HUDEP-2 (cell line): ENCODE measurements at regions not wholly inside any gene's neighbourhood (a gene's known extent, or its start where the extent isn't known, plus 50 kb on each side); places are given as distances from the start of the nearest gene placed in this dataset.
"Not testable (repeated sequence)": the region's sequence is repeated elsewhere in the genome, so short reads cannot be mapped to it uniquely, and the experiment has no call there.

Experiments used
- DNase-seq, 76 experiments: peaks; one replicate each; lab custom pipeline; 2025; ENCODE audit not compliant: unreplicated experiment in 76 of 76; lab: John Stamatoyannopoulos, UW

- not testable (repeated sequence) for DNase-seq
These were observed 407.3 kb upstream of the ADAMTSL1 start for GRCh38 chr9:18066608-18067007.

- no peak for DNase-seq
These were observed 406.3 kb upstream of the ADAMTSL1 start for GRCh38 chr9:18067548-18068120.

GRCh38 chr9:18068900-18069299, 405.1 kb upstream of the ADAMTSL1 start:
- DNase-seq: no peak

GRCh38 chr9:18071651-18072060, 402.3 kb upstream of the ADAMTSL1 start:
- DNase-seq: no peak

- DNase-seq: no peak
These were observed 401.0 kb upstream of the ADAMTSL1 start for GRCh38 chr9:18073002-18073401.

GRCh38 chr9:18074041-18074440, 399.9 kb upstream of the ADAMTSL1 start:
- no peak for DNase-seq

- no peak for DNase-seq
These were observed 398.6 kb upstream of the ADAMTSL1 start for GRCh38 chr9:18075253-18075952.

- no peak for DNase-seq
These were observed 395.8 kb upstream of the ADAMTSL1 start for GRCh38 chr9:18077941-18078678.

- no peak for DNase-seq
These were observed 381.8 kb upstream of the ADAMTSL1 start for GRCh38 chr9:18092138-18092537.

- no peak for DNase-seq
These were observed 367.9 kb upstream of the ADAMTSL1 start for GRCh38 chr9:18106006-18106560.

- DNase-seq: no peak
These were observed 364.3 kb upstream of the ADAMTSL1 start for GRCh38 chr9:18109675-18110074.

- no peak for DNase-seq
These were observed 362.8 kb upstream of the ADAMTSL1 start for GRCh38 chr9:18111146-18111545.

GRCh38 chr9:18114559-18115475, 359.1 kb upstream of the ADAMTSL1 start:
- no peak for DNase-seq

- DNase-seq: no peak
These were observed 355.7 kb upstream of the ADAMTSL1 start for GRCh38 chr9:18118268-18118667.

- DNase-seq: no peak
These were observed 351.8 kb upstream of the ADAMTSL1 start for GRCh38 chr9:18122171-18122570.

- DNase-seq: no peak
These were observed 349.2 kb upstream of the ADAMTSL1 start for GRCh38 chr9:18124760-18125159.

- no peak for DNase-seq
These were observed 347.0 kb upstream of the ADAMTSL1 start for GRCh38 chr9:18126831-18127498.

GRCh38 chr9:18127499-18127875, 346.5 kb upstream of the ADAMTSL1 start:
- DNase-seq: no peak

- DNase-seq: no peak
These were observed 344.1 kb upstream of the ADAMTSL1 start for GRCh38 chr9:18129809-18130334.
